CD14-positive monocyte (primary cell): ENCODE measurements at regions not wholly inside any gene's neighbourhood (a gene's known extent, or its start where the extent isn't known, plus 50 kb on each side); places are given as distances from the start of the nearest gene placed in this dataset.

Experiments
- DNase-seq, 3 donors: peaks; one replicate each; pipeline ENCODE4 v3.0.0-alpha.2; 2011 to 2022
- H2AFZ ChIP-seq: 2 replicates; pipeline ENCODE4 v1.6.0; 2012; ENCODE audit warnings: mild to moderate bottlenecking, low read depth, low read length, inconsistent platforms; ENCODE audit not compliant: insufficient read depth, poor library complexity, severe bottlenecking
- H3K27ac ChIP-seq, 2 donors: 1 replicate in 1 of 2; 2 replicates in 1 of 2; pipeline ENCODE4 v1.5.1; 2012 to 2013; ENCODE audit warnings: low read length in 2 of 2, control low read depth in 1 of 2, inconsistent platforms in 1 of 2, low read depth in 1 of 2, mild to moderate bottlenecking in 1 of 2
- H3K27me3 ChIP-seq, 2 donors: one replicate each; pipeline versions ENCODE4 v1.6.0 to v1.6.1; 2011 to 2013; ENCODE audit warnings: low read length in 2 of 2; ENCODE audit not compliant: control insufficient read depth in 2 of 2, insufficient read depth in 2 of 2
- H3K36me3 ChIP-seq, 2 donors: replicated peaks in 1 of 2; 1 replicate in 1 of 2; 2 replicates in 1 of 2; pipeline versions ENCODE4 v1.5.1 to v1.6.1; 2012 to 2013; ENCODE audit warnings: low read length in 2 of 2, control low read depth in 1 of 2, inconsistent platforms in 1 of 2, mild to moderate bottlenecking in 1 of 2; ENCODE audit not compliant: insufficient read depth in 2 of 2, control insufficient read depth in 1 of 2
- H3K4me1 ChIP-seq, 2 donors: 1 replicate in 1 of 2; 2 replicates in 1 of 2; pipeline versions ENCODE4 v1.5.1 to v1.6.1; 2012 to 2013; ENCODE audit warnings: low read length in 2 of 2, control low read depth in 1 of 2, inconsistent platforms in 1 of 2, mild to moderate bottlenecking in 1 of 2, moderate library complexity in 1 of 2; ENCODE audit not compliant: insufficient read depth in 2 of 2, control insufficient read depth in 1 of 2
- H3K4me2 ChIP-seq: replicated peaks from 2 replicates; pipeline ENCODE3; 2012; ENCODE audit warnings: low read length, moderate library complexity, mild to moderate bottlenecking; ENCODE audit not compliant: poor library complexity, severe bottlenecking; ENCODE audit errors: extremely low read depth
- H3K4me3 ChIP-seq, 3 experiments: fragments of 200-600 bp in 1 of 3; sonication (generic) in 1 of 3; replicated peaks in 1 of 3; 1 replicate in 2 of 3; 2 replicates in 1 of 3; pipeline ENCODE4 v1.5.1; 2011 to 2013; ENCODE audit warnings: low read length in 3 of 3, mild to moderate bottlenecking in 3 of 3, control low read depth in 2 of 3, low read depth in 2 of 3, inconsistent platforms in 1 of 3, moderate library complexity in 1 of 3
- H3K79me2 ChIP-seq: 2 replicates; pipeline ENCODE4 v1.6.0; 2012; ENCODE audit warnings: mild to moderate bottlenecking, control low read depth, inconsistent platforms, low read length, moderate library complexity; ENCODE audit not compliant: insufficient read depth
- H3K9ac ChIP-seq: 2 replicates; pipeline ENCODE4 v1.6.0; 2017; ENCODE audit warnings: low read length, mild to moderate bottlenecking; ENCODE audit not compliant: insufficient read depth, poor library complexity, severe bottlenecking
- H3K9me3 ChIP-seq, 2 donors: replicated peaks in 1 of 2; 1 replicate in 1 of 2; 2 replicates in 1 of 2; pipeline versions ENCODE4 v1.5.1 to v1.6.1; 2012 to 2013; ENCODE audit warnings: low read length in 2 of 2, control low read depth in 1 of 2; ENCODE audit not compliant: control insufficient read depth in 1 of 2, insufficient read depth in 1 of 2
- H4K20me1 ChIP-seq: 2 replicates; pipeline ENCODE4 v1.6.0; 2012; ENCODE audit warnings: mild to moderate bottlenecking, low read length, control low read depth, moderate library complexity; ENCODE audit not compliant: insufficient read depth
- H3K27ac Mint-ChIP-seq, 7 donors: one replicate each; pipeline ENCODE4 v1.8.0; 2020; ENCODE audit warnings: mild to moderate bottlenecking in 7 of 7, mixed read lengths in 7 of 7, moderate library complexity in 6 of 7, inconsistent platforms in 2 of 7
- H3K27me3 Mint-ChIP-seq, 3 donors: one replicate each; pipeline ENCODE4 v1.8.0; 2021 to 2022; ENCODE audit warnings: low read depth in 3 of 3, mild to moderate bottlenecking in 3 of 3, mixed read lengths in 3 of 3, moderate library complexity in 3 of 3, inconsistent platforms in 1 of 3
- H3K36me3 Mint-ChIP-seq, 2 donors: one replicate each; pipeline ENCODE4 v1.8.0; 2020; ENCODE audit warnings: mixed read lengths in 2 of 2, inconsistent platforms in 1 of 2, mild to moderate bottlenecking in 1 of 2
- H3K4me1 Mint-ChIP-seq: one replicate; pipeline ENCODE4 v1.8.0; 2020; ENCODE audit warnings: mild to moderate bottlenecking, mixed read lengths
- H3K4me3 Mint-ChIP-seq, 2 donors: one replicate each; pipeline ENCODE4 v1.8.0; 2020; ENCODE audit warnings: mild to moderate bottlenecking in 2 of 2, mixed read lengths in 2 of 2, moderate library complexity in 1 of 2
- H3K9me3 Mint-ChIP-seq, 7 donors: one replicate each; pipeline ENCODE4 v1.8.0; 2020 to 2022; ENCODE audit warnings: mixed read lengths in 7 of 7, mild to moderate bottlenecking in 6 of 7, moderate library complexity in 6 of 7, inconsistent platforms in 2 of 7
- CTCF ChIP-seq: fragments of 200-600 bp; IDR thresholded peaks from one replicate; pipeline ENCODE4 v1.8.0; 2022; ENCODE audit warnings: antibody characterized with exemption, mild to moderate bottlenecking
- WGBS: methylation state at CpG from one replicate; pipeline ENCODE4 v1.1.5; 2013; ENCODE audit warnings: missing lambda C conversion rate; ENCODE audit not compliant: insufficient coverage; 5-methylcytosine and 5-hydroxymethylcytosine counted together
- intact Hi-C, 2 donors: fragments of 100-400 bp; cut with micrococcal nuclease; formaldehyde crosslinking; loops; one replicate each; pipeline versions ENCODE4 v1.15.0 to v1.15.1; 2023

DNA sequence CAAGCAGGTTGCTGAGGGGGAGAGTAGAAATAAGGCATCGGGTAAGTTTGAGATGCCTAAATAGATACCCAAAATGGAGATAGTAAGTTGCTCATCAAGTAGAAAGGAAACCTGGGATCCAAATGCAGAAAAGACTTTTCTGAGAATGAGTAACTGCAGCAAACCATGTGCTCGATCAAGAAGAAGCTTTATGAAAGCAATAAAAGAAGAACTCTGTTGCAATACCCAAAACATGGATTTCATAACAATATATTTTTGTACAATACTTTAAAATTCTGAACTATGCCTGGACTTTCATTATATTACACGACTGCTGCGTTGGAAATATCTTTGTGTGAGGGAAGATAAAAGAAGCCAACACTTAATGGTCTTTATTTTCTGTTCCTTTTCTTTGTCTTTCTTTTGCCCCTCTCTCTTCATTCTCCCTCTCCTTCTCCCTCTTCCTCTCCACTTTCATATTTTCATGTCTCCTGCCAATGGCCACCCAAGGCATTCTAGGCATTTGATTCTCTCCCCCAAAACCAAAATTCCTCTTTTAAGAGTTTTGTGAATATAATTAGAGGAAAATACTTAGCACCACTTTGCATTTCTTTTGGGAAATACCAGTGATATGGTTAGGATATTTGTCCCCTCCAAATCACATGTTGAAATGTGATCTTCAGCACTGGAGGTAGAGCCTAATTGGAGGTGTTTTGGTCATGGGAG, 257.6 kb downstream of the MREG start:
- H3K9me3 Mint-ChIP-seq: peaks cover 0 to 6% (median 2%) of the 10 kb centered on the region in 7 donors
- H3K4me3 Mint-ChIP-seq: peak overlapping the region in 1 of 2 donors; percentile 21
- peak overlapping the region in 1 of 2 donors; percentile 70 for H3K27ac ChIP-seq
- H3K27ac Mint-ChIP-seq: peak overlapping the region; percentile 80 to 94 (median 92)
- peaks cover 3 to 6% of the 10 kb centered on the region in 2 donors for H3K36me3 Mint-ChIP-seq
- no peak overlapping the region for H2AFZ ChIP-seq
- no peaks in the 10 kb centered on the region for H3K9me3 ChIP-seq
- H3K79me2 ChIP-seq: no peaks in the 10 kb centered on the region
- DNase-seq: peak; percentile 35 to 73 (median 39)
- no peak overlapping the region for H3K9ac ChIP-seq
- H3K27me3 ChIP-seq: no peaks in the 10 kb centered on the region
- intact Hi-C loops: no loop called here
- no CpG with 5 or more reads among the region's 4 CpGs for WGBS
- H3K4me3 ChIP-seq: peak overlapping the region in 1 of 3 experiments; percentile 53
- H3K36me3 ChIP-seq: no peaks in the 10 kb centered on the region
- no peaks in the 10 kb centered on the region for H4K20me1 ChIP-seq
- H3K27me3 Mint-ChIP-seq: peaks cover 0 to 12% (median 0%) of the 10 kb centered on the region in 3 donors
- TF ChIP-seq CTCF: no peak
- peak overlapping the region; percentile 33 for H3K4me2 ChIP-seq
- peaks cover 30% of the 10 kb centered on the region for H3K4me1 Mint-ChIP-seq
- peaks cover 21 to 22% of the 10 kb centered on the region in 2 donors for H3K4me1 ChIP-seq

DNA sequence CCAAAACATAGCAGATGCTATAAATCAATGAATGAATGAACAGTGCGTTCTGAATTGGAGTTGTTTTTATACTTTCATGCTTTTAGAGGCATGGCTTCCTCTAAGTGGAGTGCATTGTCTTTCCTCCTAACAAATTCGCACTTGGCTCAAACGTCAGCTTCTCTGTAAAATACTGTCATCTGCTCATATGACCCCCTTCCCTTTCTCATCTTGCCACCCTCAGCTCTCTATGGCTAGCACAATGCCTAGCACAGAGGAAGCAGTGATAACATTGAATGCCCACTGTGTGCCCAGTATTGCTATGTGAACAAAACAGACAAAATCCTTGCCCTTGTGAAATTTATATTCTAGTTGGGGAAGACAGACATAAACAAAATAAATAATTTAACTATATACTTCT, 258.8 kb downstream of the MREG start:
- intact Hi-C loops: loop anchor here in 1 of 2 donors (5.0 kb wide), 2 partner anchors 38 to 72 kb away; no protein-coding TSS in a partner anchor
- no peak for DNase-seq
- Histone ChIP-seq H3K79me2 (no peaks in the 10 kb centered on the region), H3K4me2 (no peak overlapping the region), H3K4me3 (no peak overlapping the region), H2AFZ (no peak overlapping the region), H3K27ac (no peak overlapping the region), H3K4me1 (peaks cover 29 to 35% of the 10 kb centered on the region in 2 donors), H3K9me3 (no peaks in the 10 kb centered on the region), H3K36me3 (no peaks in the 10 kb centered on the region), H4K20me1 (no peaks in the 10 kb centered on the region), H3K9ac (no peak overlapping the region), H3K27me3 (no peaks in the 10 kb centered on the region)
- 50% methylated on average over 2 of the region's 3 CpGs for WGBS
- Mint-ChIP-seq H3K4me1 (peaks cover 42% of the 10 kb centered on the region), H3K27ac (peak overlapping the region; percentile 4 to 93 (median 72)), H3K27me3 (peaks cover 0 to 15% (median 8%) of the 10 kb centered on the region in 3 donors), H3K9me3 (peaks cover 0 to 6% (median 2%) of the 10 kb centered on the region in 7 donors), H3K4me3 (no peak overlapping the region), H3K36me3 (peaks cover 7% of the 10 kb centered on the region in 2 donors)
- no peak for TF ChIP-seq CTCF
